ENCODE measurements at regions not wholly inside any gene's neighbourhood (a gene's known extent, or its start where the extent isn't known, plus 50 kb on each side); places are given as distances from the start of the nearest gene placed in this dataset.

- TF ChIP-seq MAX (CRISPR knock-in tag; IDR thresholded peaks at IDR 0.05) (no peak), CTCF (IDR thresholded peaks at IDR 0.05) (no peak), TP53 (CRISPR knock-in tag; IDR thresholded peaks at IDR 0.05) (no peak), USF1 (CRISPR knock-in tag; IDR thresholded peaks at IDR 0.05) (no peak), ZNF232 (CRISPR knock-in tag; IDR thresholded peaks at IDR 0.05) (no peak), NR1H2 (CRISPR knock-in tag; IDR thresholded peaks at IDR 0.05) (no peak), AFF4 (CRISPR knock-in tag; IDR thresholded peaks at IDR 0.05; ENCODE audit: borderline replicate concordance) (no peak), PRDM15 (CRISPR knock-in tag; IDR thresholded peaks at IDR 0.05) (no peak), NFE2L1 (CRISPR knock-in tag; IDR thresholded peaks at IDR 0.05) (no peak)
These were observed 375.6 kb upstream of the SMIM31 start for GRCh38 chr4:164378361-164378760.

All from WTC11 (cell line).